ENCODE measurements at regions not wholly inside any gene's neighbourhood (a gene's known extent, or its start where the extent isn't known, plus 50 kb on each side); places are given as distances from the start of the nearest gene placed in this dataset.
"Not testable (repeated sequence)": the region's sequence is repeated elsewhere in the genome, so short reads cannot be mapped to it uniquely, and the experiment has no call there.

DNA sequence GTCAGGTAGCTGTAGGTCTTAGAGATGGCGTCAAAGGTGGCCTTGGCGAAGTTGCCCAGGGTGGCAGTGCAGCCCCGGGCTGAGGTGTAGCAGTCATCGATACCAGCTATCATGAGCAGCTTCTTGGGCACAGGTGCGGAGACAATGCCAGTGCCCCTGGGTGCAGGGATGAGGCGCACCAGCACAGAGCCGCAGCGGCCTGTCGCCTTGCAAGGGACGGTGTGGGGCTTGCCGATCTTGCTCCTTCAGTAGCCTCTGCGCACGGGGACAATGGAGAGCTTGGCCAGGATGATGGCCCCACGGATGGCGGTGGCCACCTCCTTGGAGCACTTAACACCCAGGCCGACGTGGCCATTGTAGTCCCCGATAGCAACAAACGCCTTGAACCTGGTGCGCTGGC lies 65.6 kb upstream of the KIF2B start:
- TF ChIP-seq, protein P1, sequence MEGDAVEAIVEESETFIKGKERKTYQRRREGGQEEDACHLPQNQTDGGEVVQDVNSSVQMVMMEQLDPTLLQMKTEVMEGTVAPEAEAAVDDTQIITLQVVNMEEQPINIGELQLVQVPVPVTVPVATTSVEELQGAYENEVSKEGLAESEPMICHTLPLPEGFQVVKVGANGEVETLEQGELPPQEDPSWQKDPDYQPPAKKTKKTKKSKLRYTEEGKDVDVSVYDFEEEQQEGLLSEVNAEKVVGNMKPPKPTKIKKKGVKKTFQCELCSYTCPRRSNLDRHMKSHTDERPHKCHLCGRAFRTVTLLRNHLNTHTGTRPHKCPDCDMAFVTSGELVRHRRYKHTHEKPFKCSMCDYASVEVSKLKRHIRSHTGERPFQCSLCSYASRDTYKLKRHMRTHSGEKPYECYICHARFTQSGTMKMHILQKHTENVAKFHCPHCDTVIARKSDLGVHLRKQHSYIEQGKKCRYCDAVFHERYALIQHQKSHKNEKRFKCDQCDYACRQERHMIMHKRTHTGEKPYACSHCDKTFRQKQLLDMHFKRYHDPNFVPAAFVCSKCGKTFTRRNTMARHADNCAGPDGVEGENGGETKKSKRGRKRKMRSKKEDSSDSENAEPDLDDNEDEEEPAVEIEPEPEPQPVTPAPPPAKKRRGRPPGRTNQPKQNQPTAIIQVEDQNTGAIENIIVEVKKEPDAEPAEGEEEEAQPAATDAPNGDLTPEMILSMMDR (IDR thresholded peaks at IDR 0.05; ENCODE audit: low read depth, low read length): not testable (repeated sequence)
- TF ChIP-seq EZH2phosphoT487 (IDR thresholded peaks at IDR 0.05; ENCODE audit: low read depth): not testable (repeated sequence)
